ENCODE measurements at regions not wholly inside any gene's neighbourhood (a gene's known extent, or its start where the extent isn't known, plus 50 kb on each side); places are given as distances from the start of the nearest gene placed in this dataset.
"Not testable (repeated sequence)": the region's sequence is repeated elsewhere in the genome, so short reads cannot be mapped to it uniquely, and the experiment has no call there.

DNA sequence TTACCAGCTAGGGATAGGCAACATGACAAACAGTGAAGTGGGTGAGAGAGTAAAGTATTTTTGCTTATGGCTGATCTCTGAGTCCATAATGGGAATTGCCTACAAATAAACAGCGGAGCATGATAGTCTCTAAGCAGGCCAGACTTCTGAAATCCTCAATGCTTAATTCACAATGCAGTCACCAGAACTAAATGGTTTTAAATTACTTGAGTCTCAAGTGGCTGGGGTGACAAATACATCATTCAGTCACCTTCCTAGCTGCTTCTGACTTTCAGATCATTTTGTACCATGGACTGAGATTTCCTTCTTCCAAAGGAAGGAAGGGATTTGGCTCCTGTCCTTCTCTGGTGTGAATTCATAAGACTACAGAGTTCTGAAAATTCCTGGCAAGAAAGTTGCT, 82.8 kb upstream of the RMP24 start:
- peaks cover 15% of the 10 kb centered on the region for H3K9me3 Mint-ChIP-seq
- Histone ChIP-seq H3K27me3 (ENCODE audit: control insufficient read depth in 1 of 2, insufficient read depth in 2 of 2, low read length in 2 of 2) (peaks cover 0 to 3% of the 10 kb centered on the region in 2 experiments), H3K27ac (ENCODE audit: low read depth in 1 of 2, low read length in 2 of 2) (no peak overlapping the region), H3K4me1 (ENCODE audit: insufficient read depth, low read length) (no peaks in the 10 kb centered on the region), H3K36me3 (ENCODE audit: insufficient read depth, low read length) (no peaks in the 10 kb centered on the region), H3K4me3 (ENCODE audit: low read length) (no peak overlapping the region), H3K9me3 (ENCODE audit: control insufficient read depth in 1 of 2, insufficient read depth in 1 of 2, low read length in 2 of 2) (peaks cover 0 to 5% of the 10 kb centered on the region in 2 experiments)
- ATAC-seq (ENCODE audit: poor library complexity) = no peak
- intact Hi-C loops (cut with DNase I, micrococcal nuclease) = loop anchor here in 1 of 2 experiments (10.0 kb wide), 1 partner anchor 105 kb away; no protein-coding TSS in a partner anchor
- H3K27ac Mint-ChIP-seq = no peak overlapping the region
- no peak for DNase-seq
- H3K4me1 Mint-ChIP-seq (ENCODE audit: low read depth) = no peaks in the 10 kb centered on the region
- no peaks in the 10 kb centered on the region for H3K36me3 Mint-ChIP-seq (ENCODE audit: low read depth)
- CTCF ChIA-PET = no interaction called here
- TF ChIP-seq CTCF (IDR thresholded peaks at IDR 0.05) = no peak
- H3K27me3 Mint-ChIP-seq = peaks cover 45% of the 10 kb centered on the region
- no peak overlapping the region for H3K4me3 Mint-ChIP-seq
- POLR2A ChIA-PET = no interaction called here

- Histone ChIP-seq H3K36me3 (ENCODE audit: insufficient read depth, low read length) (no peaks in the 10 kb centered on the region), H3K27ac (ENCODE audit: low read depth in 1 of 2, low read length in 2 of 2) (no peak overlapping the region), H3K4me1 (ENCODE audit: insufficient read depth, low read length) (no peaks in the 10 kb centered on the region), H3K4me3 (ENCODE audit: low read length) (no peak overlapping the region), H3K9me3 (ENCODE audit: control insufficient read depth in 1 of 2, insufficient read depth in 1 of 2, low read length in 2 of 2) (peaks cover 0 to 5% of the 10 kb centered on the region in 2 experiments), H3K27me3 (ENCODE audit: control insufficient read depth in 1 of 2, insufficient read depth in 2 of 2, low read length in 2 of 2) (peaks cover 0 to 3% of the 10 kb centered on the region in 2 experiments)
- intact Hi-C loops (cut with DNase I, micrococcal nuclease) = loop anchor here in 1 of 2 experiments (10.0 kb wide), 1 partner anchor 106 kb away; no protein-coding TSS in a partner anchor
- Mint-ChIP-seq H3K9me3 (peaks cover 15% of the 10 kb centered on the region), H3K36me3 (ENCODE audit: low read depth) (no peaks in the 10 kb centered on the region), H3K4me1 (ENCODE audit: low read depth) (no peaks in the 10 kb centered on the region), H3K27ac (no peak overlapping the region), H3K4me3 (no peak overlapping the region), H3K27me3 (peaks cover 45% of the 10 kb centered on the region)
- ATAC-seq (ENCODE audit: poor library complexity) = no peak
- no peak for TF ChIP-seq CTCF (IDR thresholded peaks at IDR 0.05)
- DNase-seq = no peak
- CTCF ChIA-PET = no interaction called here
- POLR2A ChIA-PET = no interaction called here
Measured at GRCh38 chr18:35890323-35890722, 82.2 kb upstream of the RMP24 start.

- peaks cover 0 to under 1% of the 10 kb centered on the region in 2 experiments for H3K27me3 ChIP-seq (ENCODE audit: control insufficient read depth in 1 of 2, insufficient read depth in 2 of 2, low read length in 2 of 2)
- H3K4me3 ChIP-seq (ENCODE audit: low read length) = no peak overlapping the region
- ATAC-seq (ENCODE audit: poor library complexity) (no peak), DNase-seq (no peak)
- no peak for TF ChIP-seq CTCF (IDR thresholded peaks at IDR 0.05)
- Mint-ChIP-seq H3K27ac (no peak overlapping the region), H3K9me3 (peaks cover 15% of the 10 kb centered on the region), H3K36me3 (ENCODE audit: low read depth) (no peaks in the 10 kb centered on the region), H3K4me1 (ENCODE audit: low read depth) (no peaks in the 10 kb centered on the region), H3K4me3 (no peak overlapping the region), H3K27me3 (peaks cover 35% of the 10 kb centered on the region)
- ChIA-PET CTCF (no interaction called here), POLR2A (no interaction called here)
- intact Hi-C loops (cut with DNase I, micrococcal nuclease) = loop anchor here in 1 of 2 experiments (10.0 kb wide), 1 partner anchor 107 kb away; no protein-coding TSS in a partner anchor
- peaks cover 0 to 5% of the 10 kb centered on the region in 2 experiments for H3K9me3 ChIP-seq (ENCODE audit: control insufficient read depth in 1 of 2, insufficient read depth in 1 of 2, low read length in 2 of 2)
- H3K4me1 ChIP-seq (ENCODE audit: insufficient read depth, low read length) = no peaks in the 10 kb centered on the region
- no peaks in the 10 kb centered on the region for H3K36me3 ChIP-seq (ENCODE audit: insufficient read depth, low read length)
- H3K27ac ChIP-seq (ENCODE audit: low read depth in 1 of 2, low read length in 2 of 2) = no peak overlapping the region
Measured at GRCh38 chr18:35892118-35892517, 80.4 kb upstream of the RMP24 start.

GRCh38 chr18:35897481-35897880, 75.0 kb upstream of the RMP24 start:
- H3K27ac ChIP-seq (ENCODE audit: low read depth in 1 of 2, low read length in 2 of 2); H3K36me3 Mint-ChIP-seq (ENCODE audit: low read depth); H3K36me3 ChIP-seq (ENCODE audit: insufficient read depth, low read length); H3K27me3 ChIP-seq (ENCODE audit: control insufficient read depth in 1 of 2, insufficient read depth in 2 of 2, low read length in 2 of 2); H3K4me3 Mint-ChIP-seq; H3K4me1 Mint-ChIP-seq (ENCODE audit: low read depth); H3K27ac Mint-ChIP-seq; H3K9me3 Mint-ChIP-seq; DNase-seq; H3K9me3 ChIP-seq (ENCODE audit: control insufficient read depth in 1 of 2, insufficient read depth in 1 of 2, low read length in 2 of 2); H3K4me1 ChIP-seq (ENCODE audit: insufficient read depth, low read length); CTCF ChIA-PET; ATAC-seq (ENCODE audit: poor library complexity); POLR2A ChIA-PET; H3K4me3 ChIP-seq (ENCODE audit: low read length): not testable (repeated sequence)
- intact Hi-C loops (cut with DNase I, micrococcal nuclease) = loop anchor here in 1 of 2 experiments (10.0 kb wide), 1 partner anchor 113 kb away; no protein-coding TSS in a partner anchor
- H3K27me3 Mint-ChIP-seq = peaks cover 11% of the 10 kb centered on the region

Measured in CD4-positive, alpha-beta T cell (primary cell).